Left ventricle myocardium superior (tissue), 1 donor: ENCODE measurements at regions not wholly inside any gene's neighbourhood (a gene's known extent, or its start where the extent isn't known, plus 50 kb on each side); places are given as distances from the start of the nearest gene placed in this dataset.

Source experiments
- ATAC-seq: fragments of 200-7000 bp; cut with Tn5 transposase; one replicate; pipeline ENCODE4 v1.9.1; 2020; ENCODE audit warnings: mild to moderate bottlenecking, moderate library complexity
- DNase-seq: peaks from one replicate; pipeline ENCODE4 v3.0.0-alpha.2; 2020
- intact Hi-C: fragments of 100-400 bp; cut with micrococcal nuclease; formaldehyde crosslinking; loops from one replicate; pipeline ENCODE4 v1.11.0; 2022
- donor health status: DM: no; HTN: yes; CAD: no; lungs with severe emphysema.

DNA sequence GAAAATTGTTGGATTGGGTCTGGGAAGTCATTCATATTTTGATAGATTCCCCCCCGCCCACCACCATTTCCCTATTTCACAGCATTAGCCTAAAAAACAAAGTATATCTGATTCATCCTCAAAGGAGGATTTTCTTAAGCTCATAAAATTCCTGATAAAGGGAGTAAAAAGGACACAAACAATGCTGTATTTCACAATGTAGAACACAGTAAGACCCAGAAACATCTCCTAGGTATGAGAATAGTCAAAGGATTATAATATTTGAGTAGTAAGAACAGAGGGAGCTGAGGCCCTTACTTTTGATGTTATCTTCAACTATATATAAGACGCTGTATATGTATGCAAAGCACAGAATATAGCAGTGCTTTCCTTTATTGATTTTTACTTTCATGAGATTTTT, 225.3 kb downstream of the TGFB2 start:
- DNase-seq (no peak), ATAC-seq (no peak)
- intact Hi-C loops, result no loop called here

- ATAC-seq, result no peak
- DNase-seq, result no peak
- intact Hi-C loops, result no loop called here
Measured at GRCh38 chr1:218571491-218571890, 226.4 kb downstream of the TGFB2 start.

- ATAC-seq (no peak), DNase-seq (no peak)
- intact Hi-C loops, result no loop called here
Measured at GRCh38 chr1:218572050-218572449, 226.9 kb downstream of the TGFB2 start.

GRCh38 chr1:218573925-218574324, 228.8 kb downstream of the TGFB2 start:
- DNase-seq (no peak), ATAC-seq (no peak)
- intact Hi-C loops, result no loop called here

GRCh38 chr1:218575079-218575478, 229.9 kb downstream of the TGFB2 start:
- DNase-seq (no peak), ATAC-seq (no peak)
- intact Hi-C loops, result no loop called here

DNA sequence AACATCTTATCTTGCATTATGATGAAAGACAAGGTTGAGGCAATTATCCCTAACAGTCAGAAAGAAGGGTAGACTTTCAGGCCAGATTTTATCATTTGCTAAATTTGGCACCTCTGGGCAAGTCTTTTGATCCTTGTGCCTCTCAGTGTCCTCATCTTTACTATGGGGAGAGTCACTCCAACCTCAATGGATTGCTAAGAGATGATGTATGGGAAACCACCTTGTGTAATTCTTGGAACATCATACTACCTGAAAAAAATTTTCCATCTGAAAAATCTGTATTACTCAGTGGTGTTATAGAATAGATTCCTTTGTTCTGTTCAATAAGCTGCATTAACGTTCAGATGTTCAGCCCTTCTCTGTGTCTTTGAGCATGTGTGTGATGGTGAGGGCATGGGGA, 230.7 kb downstream of the TGFB2 start:
- DNase-seq (no peak), ATAC-seq (no peak)
- intact Hi-C loops, result no loop called here

GRCh38 chr1:218582646-218583045, 237.5 kb downstream of the TGFB2 start:
- DNase-seq, result no peak
- intact Hi-C loops, result no loop called here
- ATAC-seq, result no peak

- intact Hi-C loops, result no loop called here
- DNase-seq (no peak), ATAC-seq (no peak)
Measured at GRCh38 chr1:218584418-218585155, 239.5 kb downstream of the TGFB2 start.

GRCh38 chr1:218585511-218586184, 240.5 kb downstream of the TGFB2 start:
- intact Hi-C loops, result no loop called here
- DNase-seq (no peak), ATAC-seq (peak; percentile 19)

GRCh38 chr1:218587900-218588299, 242.8 kb downstream of the TGFB2 start:
- ATAC-seq (no peak), DNase-seq (no peak)
- intact Hi-C loops, result no loop called here

DNA sequence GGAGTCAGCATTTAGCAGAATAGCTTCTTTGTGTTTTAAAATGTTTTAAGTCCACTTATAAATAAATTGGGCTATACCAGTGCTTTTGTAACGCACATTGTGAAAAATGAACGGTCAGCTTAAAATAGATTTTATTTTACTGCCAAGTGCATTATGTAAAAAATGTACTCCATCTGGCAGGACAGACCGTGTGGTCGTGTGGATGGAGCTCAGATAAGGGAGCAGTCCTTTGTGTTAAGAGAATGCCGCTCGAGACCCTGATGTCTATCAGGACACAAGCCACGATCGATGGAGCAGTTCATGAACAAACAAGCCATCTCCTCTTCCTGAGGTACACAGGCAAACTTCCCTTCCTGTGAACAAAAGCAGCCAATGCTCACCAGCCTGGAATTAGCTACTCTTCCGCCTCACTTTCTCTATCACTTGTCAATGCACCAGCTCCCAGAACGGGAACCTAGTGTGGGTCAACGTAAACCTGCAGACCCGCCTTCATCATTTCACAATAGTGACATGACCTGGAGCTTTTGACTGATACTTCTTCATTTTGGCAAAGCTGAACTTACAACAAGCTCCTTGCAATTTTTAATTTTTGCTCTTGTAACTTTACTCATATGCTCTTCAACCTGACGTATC, 243.5 kb downstream of the TGFB2 start:
- intact Hi-C loops, result no loop called here
- DNase-seq (no peak), ATAC-seq (no peak)

DNA sequence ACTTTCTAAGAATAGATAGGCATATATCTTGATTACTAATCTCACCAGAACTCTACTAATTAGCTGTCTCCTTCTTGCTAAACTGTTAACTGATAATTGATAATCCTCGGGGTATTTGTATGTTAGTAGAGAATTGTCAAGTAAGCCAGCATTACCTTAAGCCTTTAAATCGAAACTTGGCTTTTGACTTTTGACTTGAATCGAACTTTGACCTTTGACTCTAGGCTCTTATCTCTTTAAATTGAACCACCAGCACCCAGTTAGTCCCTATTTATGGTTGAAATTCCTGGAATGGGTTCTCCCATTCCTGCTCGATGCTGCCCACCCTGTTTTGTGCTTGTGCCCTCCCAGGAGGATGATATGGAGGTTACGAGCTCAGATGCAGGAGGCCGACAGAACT, 244.4 kb downstream of the TGFB2 start:
- ATAC-seq (no peak), DNase-seq (no peak)
- intact Hi-C loops, result no loop called here

GRCh38 chr1:218591966-218592365, 246.8 kb downstream of the TGFB2 start:
- intact Hi-C loops, result no loop called here
- no peak for ATAC-seq
- no peak for DNase-seq

DNA sequence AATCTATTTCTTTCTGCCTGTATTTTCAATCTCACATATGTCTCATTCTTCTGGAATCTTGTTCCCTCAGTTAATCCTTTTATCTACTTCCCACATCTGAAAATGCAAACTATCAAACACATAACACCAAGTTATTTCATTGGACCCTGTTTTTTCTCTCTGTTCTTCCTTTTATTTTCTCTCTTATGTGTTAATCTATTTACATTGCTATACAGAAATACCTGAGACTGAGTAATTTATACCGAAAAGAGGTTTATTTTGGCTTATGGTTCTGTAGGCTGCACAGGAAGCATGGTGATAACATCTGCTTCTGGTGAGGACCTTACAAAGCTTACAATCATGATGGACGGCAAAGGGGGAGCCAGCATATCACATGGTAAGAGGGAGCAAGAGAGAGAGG, 247.6 kb downstream of the TGFB2 start:
- intact Hi-C loops, result no loop called here
- ATAC-seq (no peak), DNase-seq (no peak)

DNA sequence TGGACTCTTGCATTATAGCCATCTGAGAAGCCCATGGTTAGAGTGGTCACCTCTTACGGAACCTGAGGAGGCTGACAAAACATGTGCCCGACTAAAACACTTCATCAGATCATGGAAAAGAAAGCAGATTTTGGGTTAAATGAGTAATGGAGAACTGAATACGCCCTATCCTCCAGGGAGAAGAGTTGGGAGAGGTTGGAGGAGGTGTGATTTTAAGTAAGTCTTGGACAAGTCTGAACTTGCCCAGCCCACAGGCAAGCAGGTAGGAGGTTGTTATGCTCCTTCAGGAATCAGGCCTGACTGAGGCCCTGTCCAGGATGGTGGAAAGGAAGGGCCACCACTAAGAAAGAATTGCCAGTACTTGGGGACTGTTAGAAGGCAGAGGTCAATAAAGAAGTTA, 255.8 kb downstream of the TGFB2 start:
- ATAC-seq (no peak), DNase-seq (no peak)
- intact Hi-C loops, result no loop called here

GRCh38 chr1:218604217-218604616, 259.1 kb downstream of the TGFB2 start:
- ATAC-seq (no peak), DNase-seq (no peak)
- intact Hi-C loops, result no loop called here

DNA sequence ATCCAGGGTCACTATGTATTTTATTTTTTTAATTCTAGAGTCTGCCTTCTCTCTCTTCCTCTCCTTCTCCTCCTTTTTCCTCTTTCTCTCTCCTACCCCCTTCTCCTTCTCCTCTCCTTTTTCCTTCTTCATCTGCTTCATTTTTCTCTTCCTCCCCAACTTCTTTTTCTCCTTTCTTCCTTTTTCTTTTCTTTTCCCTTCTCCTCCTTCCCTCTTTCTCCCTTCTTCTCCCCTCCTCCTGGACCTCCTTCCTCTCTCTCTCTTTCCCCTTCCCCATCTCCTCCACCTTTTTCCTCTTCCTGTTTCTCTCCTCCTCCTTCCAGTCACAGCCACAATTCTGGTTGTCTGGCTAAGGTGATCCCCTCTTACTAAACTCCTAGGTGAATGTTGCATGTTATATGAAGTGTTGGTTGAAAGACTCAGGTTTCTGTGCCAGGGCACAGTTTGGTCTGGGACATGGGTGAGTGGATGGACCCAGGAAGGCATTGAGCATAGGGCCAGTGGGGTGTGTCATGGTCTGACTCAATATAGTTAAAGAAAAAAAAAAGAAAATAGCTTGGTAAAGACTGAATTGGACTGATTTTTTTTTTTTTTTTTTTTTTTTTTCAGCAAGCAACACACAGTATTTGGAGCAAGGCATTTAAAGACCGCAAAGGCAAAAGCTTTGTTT, 266.9 kb downstream of the TGFB2 start:
- DNase-seq (no peak), ATAC-seq (no peak)
- intact Hi-C loops, result no loop called here

DNA sequence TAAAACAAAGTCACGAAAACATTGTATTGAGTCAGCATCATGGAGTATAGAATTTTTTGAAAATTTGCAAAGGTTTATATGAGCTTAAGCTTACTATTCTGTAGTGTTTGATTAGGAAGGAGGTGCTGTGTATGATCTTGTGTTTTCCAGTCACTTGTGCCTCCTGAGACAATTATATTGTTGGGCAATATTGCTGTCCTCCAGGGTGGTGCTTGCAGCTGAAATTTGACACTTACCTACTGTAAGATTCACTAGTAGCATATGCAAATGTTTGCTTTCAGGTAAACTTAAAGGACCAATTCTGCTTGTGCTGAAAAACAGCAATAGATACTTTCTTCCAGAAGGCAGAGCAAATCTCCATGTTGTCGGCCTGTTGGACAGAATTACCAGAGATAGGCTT, 268.0 kb downstream of the TGFB2 start:
- DNase-seq (no peak), ATAC-seq (no peak)
- intact Hi-C loops, result no loop called here

DNA sequence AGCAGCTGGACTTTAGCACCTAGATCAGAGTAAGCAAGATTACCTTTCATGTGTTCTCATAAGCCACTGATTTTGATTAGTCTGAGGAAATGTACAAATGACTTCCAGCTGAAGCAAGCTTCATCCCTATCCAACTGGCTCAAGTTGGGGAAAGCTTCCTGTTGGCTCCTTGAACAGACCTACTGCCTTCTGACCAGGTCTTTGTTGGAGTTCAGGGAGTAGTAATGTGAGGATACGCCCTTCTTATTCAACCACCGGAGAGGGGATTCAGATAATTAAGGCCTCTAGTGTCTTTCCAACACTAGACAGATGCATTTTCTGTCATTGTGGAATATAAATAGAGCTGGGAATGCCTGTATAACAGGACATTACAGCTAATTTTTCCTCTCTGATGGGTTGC, 268.9 kb downstream of the TGFB2 start:
- no peak for ATAC-seq
- intact Hi-C loops, result no loop called here
- DNase-seq, result no peak

GRCh38 chr1:218616681-218617080, 271.5 kb downstream of the TGFB2 start:
- DNase-seq, result no peak
- no peak for ATAC-seq
- intact Hi-C loops, result no loop called here
